PC-3 (cell line): ENCODE measurements at regions not wholly inside any gene's neighbourhood (a gene's known extent, or its start where the extent isn't known, plus 50 kb on each side); places are given as distances from the start of the nearest gene placed in this dataset.

Experiments used
- ATAC-seq: fragments of 200-7000 bp; cut with Tn5 transposase; 2 replicates; pipeline ENCODE4 v1.9.1; 2020; ENCODE audit warnings: mild to moderate bottlenecking, moderate library complexity
- BruUV-seq: library from RNA; stranded (reverse); fragments of 400-500 nt; replicated peaks from 2 replicates; lab custom pipeline; 2021; lab: Mats Ljungman, UMichigan
- CTCF ChIA-PET: fragments of 300-600 bp; sonication (Branson Sonifier 250); formaldehyde crosslinking; loops from one replicate; lab custom pipeline; 2022; ENCODE audit warnings: antibody characterized with exemption; lab: Charles Lee
- POLR2A ChIA-PET: fragments of 300-600 bp; sonication (Branson Sonifier 250); formaldehyde crosslinking; loops from one replicate; lab custom pipeline; 2022; ENCODE audit warnings: antibody characterized with exemption; ENCODE audit not compliant: unreplicated experiment; lab: Charles Lee
- DNase-seq: peaks from one replicate; pipeline ENCODE4 v3.0.0-alpha.2; 2015
- H2AFZ ChIP-seq: fragments of 300-600 bp; sonication (generic); 2 replicates; pipeline ENCODE4 v1.6.0; 2016; ENCODE audit warnings: antibody characterized with exemption, low read length
- H3F3A ChIP-seq: fragments of 300-600 bp; sonication (generic); one replicate; pipeline ENCODE4 v1.6.0; 2017; ENCODE audit warnings: antibody characterized with exemption, low read length, control low read depth, mild to moderate bottlenecking; ENCODE audit not compliant: unreplicated experiment
- H3K27ac ChIP-seq: fragments of 300-600 bp; sonication (generic); 2 replicates; pipeline ENCODE4 v1.5.1; 2016; ENCODE audit warnings: mild to moderate bottlenecking, low read length
- H3K27me3 ChIP-seq: fragments of 300-600 bp; sonication (generic); 2 replicates; pipeline ENCODE4 v1.6.1; 2016; ENCODE audit warnings: low read length, mixed read lengths
- H3K36me3 ChIP-seq: fragments of 300-600 bp; sonication (generic); 2 replicates; pipeline ENCODE4 v1.6.1; 2016; ENCODE audit warnings: low read depth, mixed run types, low read length, mixed read lengths
- H3K4me1 ChIP-seq: fragments of 300-600 bp; sonication (generic); 2 replicates; pipeline ENCODE4 v1.5.1; 2016; ENCODE audit warnings: low read length; ENCODE audit not compliant: insufficient read depth
- H3K4me2 ChIP-seq: fragments of 300-600 bp; sonication (generic); 2 replicates; pipeline ENCODE4 v1.6.0; 2016; ENCODE audit warnings: low read length
- H3K4me3 ChIP-seq: fragments of 300-600 bp; sonication (generic); 2 replicates; pipeline ENCODE4 v1.5.1; 2016; ENCODE audit warnings: mild to moderate bottlenecking, low read length, mixed read lengths
- H3K79me2 ChIP-seq: fragments of 300-600 bp; sonication (generic); 2 replicates; pipeline ENCODE4 v1.6.1; 2017; ENCODE audit warnings: low read length, mixed read lengths
- H3K9ac ChIP-seq: fragments of 300-600 bp; sonication (generic); 2 replicates; pipeline ENCODE4 v1.6.0; 2016; ENCODE audit warnings: mild to moderate bottlenecking, low read length
- H3K9me2 ChIP-seq: fragments of 300-600 bp; sonication (generic); replicated peaks from 2 replicates; pipeline ENCODE4 v1.6.1; 2016; ENCODE audit warnings: mixed run types, low read length, mixed read lengths
- H3K9me3 ChIP-seq: fragments of 300-600 bp; sonication (generic); 2 replicates; pipeline ENCODE4 v1.6.1; 2016; ENCODE audit warnings: low read length, mixed read lengths
- H4K20me1 ChIP-seq: fragments of 300-600 bp; sonication (generic); 2 replicates; pipeline ENCODE4 v1.6.1; 2016; ENCODE audit warnings: low read length, mixed read lengths
- CTCF ChIP-seq: fragments of 300-600 bp; sonication (generic); conservative IDR thresholded peaks from 2 replicates; pipeline ENCODE4 v1.5.1; 2017; ENCODE audit warnings: antibody characterized with exemption, low read depth, mild to moderate bottlenecking, low read length
- EZH2 ChIP-seq: fragments of 300-600 bp; sonication (generic); IDR thresholded peaks from one replicate; pipeline ENCODE4 v1.6.1; 2017; ENCODE audit warnings: antibody characterized with exemption, mild to moderate bottlenecking, low read length; ENCODE audit not compliant: unreplicated experiment
- EZH2phosphoT487 ChIP-seq: fragments of 300-600 bp; sonication (generic); IDR thresholded peaks from 2 replicates; pipeline ENCODE4 v1.6.1; 2018; ENCODE audit warnings: mild to moderate bottlenecking, antibody characterized with exemption, low read length, borderline replicate concordance
- intact Hi-C: fragments of 100-400 bp; cut with micrococcal nuclease; formaldehyde crosslinking; loops from 2 replicates; pipeline ENCODE4 v1.9.0; 2023

- Histone ChIP-seq H3K4me1 (no peaks in the 10 kb centered on the region), H3K36me3 (no peaks in the 10 kb centered on the region), H3K9ac (no peak overlapping the region), H2AFZ (no peak overlapping the region), H3K4me2 (no peak overlapping the region), H4K20me1 (no peaks in the 10 kb centered on the region), H3K79me2 (no peaks in the 10 kb centered on the region), H3K27me3 (no peaks in the 10 kb centered on the region), H3K27ac (no peak overlapping the region), H3K4me3 (no peak overlapping the region), H3K9me3 (no peaks in the 10 kb centered on the region), H3F3A (no peaks in the 10 kb centered on the region), H3K9me2 (no peaks in the 10 kb centered on the region)
- intact Hi-C loops = no loop called here
- ChIA-PET CTCF (no interaction called here), POLR2A (no interaction called here)
- no peak for TF ChIP-seq CTCF
- TF ChIP-seq EZH2phosphoT487 = no peak
- TF ChIP-seq EZH2 = no peak
- DNase-seq (no peak), ATAC-seq (no peak)
- no TSS peak for BruUV-seq
These were observed 422.2 kb upstream of the FSIP2 start for GRCh38 chr2:185316383-185316782.

- CTCF ChIA-PET = no interaction called here
- H2AFZ ChIP-seq = no peak overlapping the region
- no peaks in the 10 kb centered on the region for H3K79me2 ChIP-seq
- ATAC-seq (no peak), DNase-seq (no peak)
- H3K9me3 ChIP-seq = no peaks in the 10 kb centered on the region
- H3K9me2 ChIP-seq = no peaks in the 10 kb centered on the region
- intact Hi-C loops = no loop called here
- H3K4me1 ChIP-seq = no peaks in the 10 kb centered on the region
- no peak overlapping the region for H3K27ac ChIP-seq
- H3K4me3 ChIP-seq = no peak overlapping the region
- no peaks in the 10 kb centered on the region for H4K20me1 ChIP-seq
- TF ChIP-seq EZH2 (no peak), EZH2phosphoT487 (no peak), CTCF (no peak)
- no TSS peak for BruUV-seq
- H3F3A ChIP-seq = no peaks in the 10 kb centered on the region
- POLR2A ChIA-PET = no interaction called here
- no peak overlapping the region for H3K4me2 ChIP-seq
- no peak overlapping the region for H3K9ac ChIP-seq
- H3K27me3 ChIP-seq = no peaks in the 10 kb centered on the region
- no peaks in the 10 kb centered on the region for H3K36me3 ChIP-seq
These were observed 420.3 kb upstream of the FSIP2 start for GRCh38 chr2:185318271-185318724.

- CTCF ChIA-PET = no interaction called here
These were observed 402.7 kb upstream of the FSIP2 start for GRCh38 chr2:185335879-185336278.

More at GRCh38 chr2:185335879-185336278, 402.7 kb upstream of the FSIP2 start:
- Histone ChIP-seq H3K36me3 (no peaks in the 10 kb centered on the region), H3F3A (no peaks in the 10 kb centered on the region), H2AFZ (no peak overlapping the region), H3K79me2 (no peaks in the 10 kb centered on the region), H3K4me1 (peaks cover 10% of the 10 kb centered on the region), H4K20me1 (no peaks in the 10 kb centered on the region), H3K9ac (no peak overlapping the region), H3K9me3 (no peaks in the 10 kb centered on the region), H3K27me3 (no peaks in the 10 kb centered on the region), H3K4me3 (no peak overlapping the region), H3K9me2 (no peaks in the 10 kb centered on the region), H3K27ac (no peak overlapping the region), H3K4me2 (peak overlapping the region; percentile 52)
- DNase-seq (peak; percentile 73), ATAC-seq (peak; percentile 85)
- intact Hi-C loops = no loop called here
- no TSS peak for BruUV-seq
- POLR2A ChIA-PET = no interaction called here
- TF ChIP-seq EZH2 = no peak
- TF ChIP-seq CTCF = no peak
- no peak for TF ChIP-seq EZH2phosphoT487
